Central memory CD8-positive, alpha-beta T cell (primary cell): ENCODE measurements at regions not wholly inside any gene's neighbourhood (a gene's known extent, or its start where the extent isn't known, plus 50 kb on each side); places are given as distances from the start of the nearest gene placed in this dataset.
"Not testable (repeated sequence)": the region's sequence is repeated elsewhere in the genome, so short reads cannot be mapped to it uniquely, and the experiment has no call there.

Source experiments
- ATAC-seq: fragments of 150-1000 bp; cut with Tn5 transposase; replicated peaks from 2 replicates; pipeline ENCODE4 v1.10.0; 2022; ENCODE audit warnings: mild to moderate bottlenecking, moderate FRiP score, moderate number of reproducible peaks; ENCODE audit not compliant: poor library complexity, severe bottlenecking; ENCODE audit errors: extremely low read depth
- DNase-seq, 2 donors: peaks; one replicate each; pipeline ENCODE4 v3.0.0; 2021; ENCODE audit warnings: low spot score in 2 of 2
- H3K27ac Mint-ChIP-seq: one replicate; pipeline ENCODE4 v1.8.0; 2022; ENCODE audit warnings: low read depth, mild to moderate bottlenecking, moderate library complexity, mixed read lengths
- H3K27me3 Mint-ChIP-seq: one replicate; pipeline ENCODE4 v1.8.0; 2022; ENCODE audit warnings: mixed read lengths
- H3K36me3 Mint-ChIP-seq: one replicate; pipeline ENCODE4 v1.8.0; 2022; ENCODE audit warnings: mild to moderate bottlenecking, moderate library complexity, mixed read lengths; ENCODE audit not compliant: insufficient read depth
- H3K4me1 Mint-ChIP-seq: one replicate; pipeline ENCODE4 v1.8.0; 2022; ENCODE audit warnings: mixed read lengths
- H3K4me3 Mint-ChIP-seq: one replicate; pipeline ENCODE4 v1.8.0; 2022; ENCODE audit warnings: mild to moderate bottlenecking, moderate library complexity, mixed read lengths
- H3K9me3 Mint-ChIP-seq: one replicate; pipeline ENCODE4 v1.8.0; 2022; ENCODE audit warnings: mixed read lengths

- Mint-ChIP-seq H3K36me3 (no peaks in the 10 kb centered on the region), H3K27me3 (no peaks in the 10 kb centered on the region), H3K9me3 (peaks cover 41% of the 10 kb centered on the region), H3K4me3 (no peak overlapping the region), H3K4me1 (no peaks in the 10 kb centered on the region), H3K27ac (no peak overlapping the region)
- DNase-seq = no peak
- ATAC-seq = no peak
Observed at GRCh38 chr14:83972631-83973030, 1557.3 kb upstream of the FLRT2 start.

GRCh38 chr14:83974647-83975163, 1555.2 kb upstream of the FLRT2 start:
- H3K4me1 Mint-ChIP-seq = no peaks in the 10 kb centered on the region
- DNase-seq = no peak
- H3K27me3 Mint-ChIP-seq = no peaks in the 10 kb centered on the region
- no peak for ATAC-seq
- H3K27ac Mint-ChIP-seq = no peak overlapping the region
- H3K9me3 Mint-ChIP-seq = peaks cover 36% of the 10 kb centered on the region
- no peak overlapping the region for H3K4me3 Mint-ChIP-seq
- H3K36me3 Mint-ChIP-seq = no peaks in the 10 kb centered on the region

DNA sequence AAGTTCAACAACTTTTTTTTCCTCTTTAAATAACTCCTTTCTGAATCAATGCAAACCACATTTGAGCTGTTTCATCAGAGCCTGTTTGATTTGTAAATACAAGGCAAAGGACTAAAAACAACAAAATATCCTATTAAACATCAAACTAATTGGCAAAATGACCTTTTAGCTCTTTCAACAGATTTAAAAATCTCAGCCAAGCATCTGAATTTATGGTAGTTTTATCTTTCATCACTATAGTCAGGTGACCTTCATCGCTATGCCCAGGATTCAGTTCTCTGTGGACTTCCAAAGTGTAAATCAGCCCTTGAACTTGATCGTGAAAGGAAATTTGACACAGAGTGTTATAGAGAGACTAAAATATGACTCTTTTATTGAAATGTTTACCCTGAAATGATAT, 1554.5 kb upstream of the FLRT2 start:
- Mint-ChIP-seq H3K4me3 (no peak overlapping the region), H3K36me3 (no peaks in the 10 kb centered on the region), H3K27me3 (no peaks in the 10 kb centered on the region), H3K4me1 (no peaks in the 10 kb centered on the region), H3K9me3 (peaks cover 36% of the 10 kb centered on the region), H3K27ac (no peak overlapping the region)
- ATAC-seq = no peak
- DNase-seq = no peak

- H3K9me3 Mint-ChIP-seq = peaks cover 32% of the 10 kb centered on the region
- H3K27me3 Mint-ChIP-seq = no peaks in the 10 kb centered on the region
- DNase-seq (no peak), ATAC-seq (no peak)
- no peak overlapping the region for H3K27ac Mint-ChIP-seq
- no peaks in the 10 kb centered on the region for H3K36me3 Mint-ChIP-seq
- H3K4me3 Mint-ChIP-seq = no peak overlapping the region
- H3K4me1 Mint-ChIP-seq = no peaks in the 10 kb centered on the region
Observed at GRCh38 chr14:83975841-83976770, 1553.8 kb upstream of the FLRT2 start.

DNA sequence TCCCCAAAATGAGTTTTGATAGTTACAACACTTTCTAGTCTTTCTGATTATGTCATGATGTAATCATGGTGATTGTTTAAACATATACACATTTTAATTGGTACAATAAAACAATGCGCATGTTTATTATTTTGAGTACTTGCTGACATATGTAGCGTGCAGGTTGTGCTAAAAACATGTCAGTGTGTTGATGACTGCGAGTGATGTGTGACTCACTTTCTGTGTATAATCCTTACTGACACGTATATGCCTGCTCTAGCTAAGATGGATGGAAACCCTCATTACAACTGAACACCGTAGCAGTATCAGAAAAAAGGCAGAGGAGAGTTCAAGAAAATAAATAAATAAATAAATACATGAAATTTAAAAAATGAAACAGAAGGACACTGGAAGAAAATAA, 1552.4 kb upstream of the FLRT2 start:
- Mint-ChIP-seq H3K27me3 (no peaks in the 10 kb centered on the region), H3K36me3 (no peaks in the 10 kb centered on the region), H3K4me1 (no peaks in the 10 kb centered on the region), H3K9me3 (peaks cover 30% of the 10 kb centered on the region), H3K27ac (no peak overlapping the region), H3K4me3 (no peak overlapping the region)
- DNase-seq = no peak
- no peak for ATAC-seq

GRCh38 chr14:83981676-83982258, 1548.2 kb upstream of the FLRT2 start:
- ATAC-seq, H3K36me3 Mint-ChIP-seq, DNase-seq, H3K4me1 Mint-ChIP-seq, H3K9me3 Mint-ChIP-seq, H3K27me3 Mint-ChIP-seq, H3K27ac Mint-ChIP-seq, H3K4me3 Mint-ChIP-seq: not testable (repeated sequence)

- no peak for DNase-seq
- Mint-ChIP-seq H3K27ac (no peak overlapping the region), H3K36me3 (no peaks in the 10 kb centered on the region), H3K9me3 (peaks cover 31% of the 10 kb centered on the region), H3K27me3 (no peaks in the 10 kb centered on the region), H3K4me1 (no peaks in the 10 kb centered on the region), H3K4me3 (no peak overlapping the region)
- no peak for ATAC-seq
Observed at GRCh38 chr14:83988275-83988674, 1541.7 kb upstream of the FLRT2 start.

DNA sequence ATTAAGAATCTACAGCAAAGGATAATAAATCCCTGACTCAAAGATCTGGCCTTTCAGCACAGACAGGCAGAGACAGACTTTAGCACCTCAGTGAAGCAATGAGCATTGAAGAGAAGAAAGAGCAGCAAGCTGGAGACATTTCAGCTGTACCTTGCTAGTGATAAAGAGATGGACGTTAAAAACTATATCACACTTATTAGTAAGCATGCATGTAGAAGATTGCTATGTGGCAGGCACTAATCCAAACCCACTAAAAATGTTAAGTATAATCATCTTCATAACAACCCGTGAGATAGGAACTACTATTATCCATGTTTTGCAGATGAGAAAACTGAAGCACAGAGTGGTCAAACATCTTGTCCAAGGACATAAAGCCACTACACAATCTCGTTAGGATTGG, 1538.3 kb upstream of the FLRT2 start:
- no peak overlapping the region for H3K27ac Mint-ChIP-seq
- peaks cover 32% of the 10 kb centered on the region for H3K9me3 Mint-ChIP-seq
- H3K4me1 Mint-ChIP-seq = no peaks in the 10 kb centered on the region
- no peak for DNase-seq
- ATAC-seq = no peak
- no peaks in the 10 kb centered on the region for H3K36me3 Mint-ChIP-seq
- no peak overlapping the region for H3K4me3 Mint-ChIP-seq
- H3K27me3 Mint-ChIP-seq = no peaks in the 10 kb centered on the region

DNA sequence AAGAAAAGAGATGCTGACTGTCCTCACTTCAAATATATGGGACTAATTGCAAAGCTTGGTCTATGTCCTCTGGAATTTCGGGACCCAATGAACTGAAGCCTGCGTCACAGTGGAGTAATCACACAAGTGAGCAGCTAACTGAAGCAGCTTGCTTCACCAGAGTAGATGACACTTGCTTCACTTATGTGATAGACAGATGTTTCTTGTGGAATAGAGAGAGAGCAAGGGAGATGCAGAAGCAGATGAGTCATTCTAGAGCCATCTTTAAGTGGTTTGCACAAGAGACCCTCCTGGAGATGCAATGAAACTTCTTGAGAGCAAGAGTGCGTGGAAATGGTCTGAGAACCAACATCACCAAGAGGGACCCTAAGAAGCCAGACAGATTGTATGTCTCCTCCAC, 1537.1 kb upstream of the FLRT2 start:
- Mint-ChIP-seq H3K4me1 (no peaks in the 10 kb centered on the region), H3K9me3 (peaks cover 38% of the 10 kb centered on the region), H3K4me3 (no peak overlapping the region), H3K27ac (no peak overlapping the region), H3K27me3 (no peaks in the 10 kb centered on the region), H3K36me3 (no peaks in the 10 kb centered on the region)
- no peak for DNase-seq
- ATAC-seq = no peak

DNA sequence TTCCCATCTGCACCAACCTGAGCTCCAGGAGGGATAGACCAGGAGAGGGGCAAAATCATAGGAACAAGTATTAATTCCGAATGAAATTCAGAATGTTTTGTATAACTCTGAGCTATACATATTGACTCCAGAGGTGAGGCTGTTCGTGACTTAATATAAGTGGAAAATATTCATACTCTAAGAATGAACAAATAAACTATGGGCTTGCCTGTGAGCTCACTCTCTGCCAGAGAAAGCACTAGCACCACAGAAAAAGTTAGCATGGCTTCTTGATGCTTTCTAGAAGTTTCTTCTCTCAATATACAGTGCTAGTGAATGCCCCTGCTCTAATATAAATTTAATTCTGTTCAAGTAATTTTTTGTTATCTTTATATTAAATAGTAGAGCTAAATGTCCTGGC, 1536.4 kb upstream of the FLRT2 start:
- Mint-ChIP-seq H3K4me3 (no peak overlapping the region), H3K36me3 (no peaks in the 10 kb centered on the region)

GRCh38 chr14:83994020-83994419, 1535.9 kb upstream of the FLRT2 start:
- peaks cover 33% of the 10 kb centered on the region for H3K9me3 Mint-ChIP-seq
- ATAC-seq = no peak

More for the DNA sequence above, 1536.4 kb upstream of the FLRT2 start:
- ATAC-seq (no peak), DNase-seq (no peak)
- H3K4me1 Mint-ChIP-seq = no peaks in the 10 kb centered on the region
- no peaks in the 10 kb centered on the region for H3K27me3 Mint-ChIP-seq
- peaks cover 33% of the 10 kb centered on the region for H3K9me3 Mint-ChIP-seq
- H3K27ac Mint-ChIP-seq = no peak overlapping the region

GRCh38 chr14:84001023-84001422, 1528.9 kb upstream of the FLRT2 start:
- Mint-ChIP-seq H3K36me3 (no peaks in the 10 kb centered on the region), H3K4me3 (no peak overlapping the region), H3K4me1 (no peaks in the 10 kb centered on the region), H3K9me3 (peaks cover 22% of the 10 kb centered on the region), H3K27ac (no peak overlapping the region), H3K27me3 (no peaks in the 10 kb centered on the region)
- no peak for ATAC-seq
- DNase-seq = no peak

More at GRCh38 chr14:83994020-83994419, 1535.9 kb upstream of the FLRT2 start:
- DNase-seq = no peak
- Mint-ChIP-seq H3K36me3 (no peaks in the 10 kb centered on the region), H3K4me3 (no peak overlapping the region), H3K4me1 (no peaks in the 10 kb centered on the region), H3K27ac (no peak overlapping the region), H3K27me3 (no peaks in the 10 kb centered on the region)

GRCh38 chr14:84003346-84003745, 1526.6 kb upstream of the FLRT2 start:
- H3K27ac Mint-ChIP-seq = no peak overlapping the region
- no peak for DNase-seq
- no peak overlapping the region for H3K4me3 Mint-ChIP-seq
- no peaks in the 10 kb centered on the region for H3K27me3 Mint-ChIP-seq
- no peaks in the 10 kb centered on the region for H3K36me3 Mint-ChIP-seq
- H3K4me1 Mint-ChIP-seq = no peaks in the 10 kb centered on the region
- no peak for ATAC-seq
- peaks cover 17% of the 10 kb centered on the region for H3K9me3 Mint-ChIP-seq
